VCaP (cell line): ENCODE measurements at regions not wholly inside any gene's neighbourhood (a gene's known extent, or its start where the extent isn't known, plus 50 kb on each side); places are given as distances from the start of the nearest gene placed in this dataset.

Experiments used
- H3K27ac ChIP-seq: fragments of 450-650 bp; 2 replicates; pipeline ENCODE4 v1.5.1; 2017
- CTCF ChIP-seq: fragments of 450-650 bp; conservative IDR thresholded peaks from 2 replicates; pipeline ENCODE4 v1.5.1; 2017; ENCODE audit warnings: mild to moderate bottlenecking, moderate library complexity

- no peak overlapping the region for H3K27ac ChIP-seq
- TF ChIP-seq CTCF = no peak
Observed at GRCh38 chr14:87044807-87045206, 948.2 kb downstream of the GALC start.

DNA sequence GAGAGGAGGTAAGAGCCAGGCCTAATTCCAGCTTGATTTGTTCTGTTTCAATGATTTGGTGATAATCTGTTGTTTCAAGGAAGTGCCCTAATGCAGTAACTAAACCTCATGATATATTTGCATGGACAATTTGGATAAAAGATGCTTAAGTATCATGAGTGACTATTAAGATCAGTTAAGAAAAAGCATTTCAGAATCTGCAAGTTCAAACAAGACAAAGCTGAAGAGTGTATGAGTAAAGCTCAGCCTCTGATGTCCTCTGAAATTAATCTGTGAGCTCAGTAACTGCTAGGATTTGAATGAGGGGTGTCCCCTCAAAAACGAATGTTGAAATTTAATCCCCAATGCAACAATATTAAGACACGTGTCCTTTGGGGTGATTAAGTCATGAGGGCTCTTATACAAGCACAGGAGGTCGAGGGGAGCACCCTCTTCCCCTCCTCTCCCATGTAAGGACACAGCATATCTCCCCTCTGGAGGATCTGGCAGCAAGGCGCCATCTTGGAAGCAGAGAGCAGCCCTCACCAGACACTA, 949.2 kb downstream of the GALC start:
- H3K27ac ChIP-seq = no peak overlapping the region
- no peak for TF ChIP-seq CTCF

DNA sequence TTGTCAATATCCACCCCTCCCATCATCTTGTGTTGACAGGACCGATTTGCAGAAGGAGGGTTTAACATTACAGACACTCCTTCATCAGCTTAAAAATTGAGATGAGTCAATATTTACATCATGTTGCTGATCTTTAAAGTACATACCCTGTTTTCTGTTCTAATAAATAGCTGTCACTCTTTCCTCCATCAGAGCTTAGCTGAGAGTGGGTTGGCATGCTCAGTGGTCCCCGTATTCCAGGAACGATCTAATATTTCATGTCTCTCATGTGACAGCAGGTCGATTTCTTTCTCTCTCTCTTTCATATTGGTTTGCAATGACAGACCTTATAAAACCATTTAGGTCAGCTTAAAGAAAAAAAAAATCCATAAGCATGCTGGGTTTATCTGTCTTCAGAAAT, 950.6 kb downstream of the GALC start:
- TF ChIP-seq CTCF = no peak
- H3K27ac ChIP-seq = no peak overlapping the region

GRCh38 chr14:87041290-87042020, 951.5 kb downstream of the GALC start:
- TF ChIP-seq CTCF = no peak
- H3K27ac ChIP-seq = no peak overlapping the region

GRCh38 chr14:87034680-87035079, 958.3 kb downstream of the GALC start:
- no peak overlapping the region for H3K27ac ChIP-seq
- no peak for TF ChIP-seq CTCF

GRCh38 chr14:87030197-87030596, 962.8 kb downstream of the GALC start:
- H3K27ac ChIP-seq = no peak overlapping the region
- no peak for TF ChIP-seq CTCF

DNA sequence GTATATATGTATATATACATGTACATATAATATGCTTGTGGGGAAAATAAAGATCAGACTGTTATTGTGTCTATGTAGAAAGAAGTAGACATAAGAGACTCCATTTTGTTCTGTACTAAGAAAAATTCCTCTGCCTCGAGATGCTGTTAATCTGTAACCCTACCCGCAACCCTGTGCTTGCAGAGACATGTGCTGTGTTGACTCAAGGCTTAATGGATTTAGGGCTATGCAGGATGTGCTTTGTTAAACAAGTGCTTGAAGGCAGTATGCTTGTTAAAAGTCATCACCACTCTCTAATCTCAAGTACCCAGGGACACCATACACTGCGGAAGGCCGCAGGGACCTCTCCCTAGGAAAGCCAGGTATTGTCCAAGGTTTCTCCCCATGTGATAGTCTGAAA, 972.9 kb downstream of the GALC start:
- H3K27ac ChIP-seq = peak overlapping the region; percentile 79

GRCh38 chr14:87018294-87018693, 974.7 kb downstream of the GALC start:
- H3K27ac ChIP-seq = no peak overlapping the region
- no peak for TF ChIP-seq CTCF
